GM23338 (cell line): ENCODE measurements at regions not wholly inside any gene's neighbourhood (a gene's known extent, or its start where the extent isn't known, plus 50 kb on each side); places are given as distances from the start of the nearest gene placed in this dataset.

ENCODE experiments used
- ATAC-seq: fragments of 200-7000 bp; cut with Tn5 transposase; 3 replicates; pipeline ENCODE4 v1.9.1; 2020
- DNase-seq: peaks from one replicate; pipeline ENCODE4 v3.0.0-alpha.2; 2015; ENCODE audit warnings: low spot score
- H2AFZ ChIP-seq: fragments of 200-600 bp; sonication (generic); 2 replicates; pipeline ENCODE4 v1.8.0; 2016; ENCODE audit warnings: antibody characterized with exemption, mild to moderate bottlenecking, moderate library complexity
- H3F3A ChIP-seq: fragments of 200-600 bp; sonication (generic); replicated peaks from 2 replicates; pipeline ENCODE4 v1.8.0; 2017; ENCODE audit warnings: antibody characterized with exemption, mixed run types, low read depth
- H3K27ac ChIP-seq: fragments of 200-600 bp; sonication (generic); 2 replicates; pipeline ENCODE4 v1.6.1; 2016; ENCODE audit warnings: low read depth
- H3K27me3 ChIP-seq: fragments of 200-600 bp; sonication (generic); 2 replicates; pipeline ENCODE4 v1.8.0; 2016; ENCODE audit warnings: mild to moderate bottlenecking, mixed run types, moderate library complexity; ENCODE audit not compliant: insufficient read depth
- H3K36me3 ChIP-seq: fragments of 200-600 bp; sonication (generic); 2 replicates; pipeline ENCODE4 v1.8.0; 2016; ENCODE audit warnings: mild to moderate bottlenecking; ENCODE audit not compliant: insufficient read depth
- H3K4me1 ChIP-seq: fragments of 200-600 bp; sonication (generic); 2 replicates; pipeline ENCODE4 v1.8.0; 2016; ENCODE audit warnings: mild to moderate bottlenecking, moderate library complexity; ENCODE audit not compliant: insufficient read depth
- H3K4me2 ChIP-seq: fragments of 200-600 bp; sonication (generic); 2 replicates; pipeline ENCODE4 v1.7.1; 2017; ENCODE audit warnings: mixed run types
- H3K4me3 ChIP-seq: fragments of 200-600 bp; sonication (generic); 2 replicates; pipeline ENCODE4 v1.6.1; 2016; ENCODE audit warnings: mixed run types
- H3K79me2 ChIP-seq: fragments of 200-600 bp; sonication (generic); replicated peaks from 2 replicates; pipeline ENCODE4 v1.8.0; 2017; ENCODE audit warnings: mild to moderate bottlenecking; ENCODE audit not compliant: insufficient read depth
- H3K9me2 ChIP-seq: fragments of 200-600 bp; sonication (generic); 2 replicates; pipeline ENCODE4 v1.8.0; 2017; ENCODE audit not compliant: insufficient read depth
- H4K20me1 ChIP-seq: fragments of 200-600 bp; sonication (generic); replicated peaks from 2 replicates; pipeline ENCODE4 v1.8.0; 2017; ENCODE audit warnings: mild to moderate bottlenecking; ENCODE audit not compliant: insufficient read depth
- H3K27ac Mint-ChIP-seq: 2 replicates; pipeline ENCODE4 v1.8.0; 2020; ENCODE audit warnings: inconsistent platforms, mild to moderate bottlenecking, moderate library complexity, mixed read lengths
- H3K27me3 Mint-ChIP-seq: 3 replicates; pipeline ENCODE4 v1.8.0; 2022; ENCODE audit warnings: low read depth, mild to moderate bottlenecking, moderate library complexity, mixed read lengths, inconsistent platforms; ENCODE audit not compliant: insufficient read depth, poor library complexity
- H3K36me3 Mint-ChIP-seq: 3 replicates; pipeline ENCODE4 v1.8.0; 2021; ENCODE audit warnings: low read depth, mild to moderate bottlenecking, inconsistent platforms, moderate library complexity, mixed read lengths
- H3K4me1 Mint-ChIP-seq: 3 replicates; pipeline ENCODE4 v1.8.0; 2020; ENCODE audit warnings: mild to moderate bottlenecking, inconsistent platforms, mixed read lengths
- H3K4me3 Mint-ChIP-seq: 3 replicates; pipeline ENCODE4 v1.8.0; 2021; ENCODE audit warnings: moderate library complexity, mild to moderate bottlenecking, inconsistent platforms, mixed read lengths
- H3K9me3 Mint-ChIP-seq: 3 replicates; pipeline ENCODE4 v1.8.0; 2020; ENCODE audit warnings: moderate library complexity, mild to moderate bottlenecking, inconsistent platforms, mixed read lengths
- CREB1 ChIP-seq: fragments of 250-450 bp; sonication (Bioruptor Pico); IDR thresholded peaks from 2 replicates; pipeline ENCODE4 v1.5.0; 2020; ENCODE audit warnings: low read depth, mild to moderate bottlenecking, moderate library complexity
- ETS1 ChIP-seq: IDR thresholded peaks from 2 replicates; pipeline ENCODE4 v1.6.1; 2016; ENCODE audit warnings: antibody characterized with exemption
- EZH2 ChIP-seq: fragments of 200-600 bp; sonication (generic); IDR thresholded peaks from one replicate; pipeline ENCODE4 v1.8.0; 2017; ENCODE audit warnings: antibody characterized with exemption, mild to moderate bottlenecking, low read depth; ENCODE audit not compliant: unreplicated experiment
- EZH2phosphoT487 ChIP-seq: fragments of 200-600 bp; sonication (generic); IDR thresholded peaks from one replicate; pipeline ENCODE4 v1.8.1; 2018; ENCODE audit warnings: antibody characterized with exemption; ENCODE audit not compliant: unreplicated experiment
- JUNB ChIP-seq: IDR thresholded peaks from one replicate; pipeline ENCODE4 v1.6.1; 2016; ENCODE audit warnings: antibody characterized with exemption; ENCODE audit not compliant: unreplicated experiment
- NANOG ChIP-seq: IDR thresholded peaks from 2 replicates; pipeline ENCODE4 v1.6.1; 2016; ENCODE audit warnings: antibody characterized with exemption, borderline replicate concordance
- POLR2AphosphoS5 ChIP-seq: IDR thresholded peaks from 2 replicates; pipeline ENCODE4 v1.6.1; 2016; ENCODE audit warnings: antibody characterized with exemption, low read depth
- REST ChIP-seq: IDR thresholded peaks from one replicate; pipeline ENCODE4 v1.6.1; 2018; ENCODE audit warnings: antibody characterized with exemption; ENCODE audit not compliant: unreplicated experiment
- STAT1 ChIP-seq: IDR thresholded peaks from one replicate; pipeline ENCODE4 v1.6.1; 2016; ENCODE audit warnings: antibody characterized with exemption; ENCODE audit not compliant: unreplicated experiment
- ZNF114 ChIP-seq: fragments of 250-450 bp; sonication (Bioruptor Pico); IDR thresholded peaks from 2 replicates; pipeline ENCODE4 v1.5.0; 2020; ENCODE audit warnings: mild to moderate bottlenecking, moderate library complexity
- ZNF331 ChIP-seq: fragments of 250-450 bp; sonication (Bioruptor Pico); IDR thresholded peaks from 2 replicates; pipeline ENCODE4 v1.5.0; 2020; ENCODE audit warnings: low read depth, mild to moderate bottlenecking, moderate library complexity
- TF ChIP-seq, protein P1 (sequence below), 2 experiments: fragments of 200-600 bp in 1 of 2; sonication (generic) in 1 of 2; conservative IDR thresholded peaks; 2 replicates each; pipeline versions ENCODE4 v1.5.1 to v1.6.1; 2016 to 2017; ENCODE audit warnings: antibody characterized with exemption in 2 of 2, low read depth in 2 of 2, mild to moderate bottlenecking in 2 of 2, moderate library complexity in 1 of 2
- TF ChIP-seq, protein P2 (sequence below): fragments of 250-450 bp; sonication (Bioruptor Pico); IDR thresholded peaks from 2 replicates; pipeline ENCODE4 v1.5.0; 2020; ENCODE audit warnings: mild to moderate bottlenecking, moderate library complexity

DNA sequence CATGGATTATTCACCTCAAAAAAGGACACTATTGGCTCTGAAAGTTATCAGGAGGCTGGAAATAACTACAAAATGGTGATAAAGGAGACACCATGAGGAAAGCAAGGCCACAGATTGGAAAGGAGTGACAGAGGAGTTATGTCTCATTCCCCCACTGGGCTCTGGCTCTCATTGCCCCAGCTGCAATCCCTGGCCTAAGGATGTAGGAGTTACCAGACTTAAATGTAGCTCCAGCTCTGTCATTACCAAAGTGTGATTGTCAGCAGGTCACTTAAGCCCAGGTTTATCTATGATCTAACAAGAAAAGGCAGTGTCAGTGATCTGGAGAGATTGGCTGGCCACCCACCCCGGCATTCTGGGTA is 1228.2 kb upstream of the DDX18 start:
- Histone ChIP-seq H3K27me3 (no peaks in the 10 kb centered on the region), H3K4me1 (no peaks in the 10 kb centered on the region), H3K79me2 (no peaks in the 10 kb centered on the region), H4K20me1 (no peaks in the 10 kb centered on the region), H3K9me2 (no peaks in the 10 kb centered on the region), H3K4me3 (no peak overlapping the region), H2AFZ (no peak overlapping the region), H3F3A (no peaks in the 10 kb centered on the region), H3K36me3 (no peaks in the 10 kb centered on the region), H3K4me2 (no peak overlapping the region), H3K27ac (no peak overlapping the region)
- ATAC-seq (no peak), DNase-seq (no peak)
- Mint-ChIP-seq H3K27ac (no peak overlapping the region), H3K9me3 (peaks cover 16% of the 10 kb centered on the region), H3K4me3 (no peak overlapping the region), H3K4me1 (no peaks in the 10 kb centered on the region), H3K36me3 (peaks cover 7% of the 10 kb centered on the region; the same call in 2 of the 3 replicates), H3K27me3 (no peaks in the 10 kb centered on the region)
- TF ChIP-seq CREB1 (CRISPR knock-in tag) (no peak), STAT1 (no peak), REST (no peak), ZNF331 (no peak), EZH2phosphoT487 (no peak), POLR2AphosphoS5 (no peak), ETS1 (no peak), NANOG (no peak), EZH2 (no peak), JUNB (no peak), ZNF114 (CRISPR knock-in tag) (no peak)
- TF ChIP-seq, protein P1, sequence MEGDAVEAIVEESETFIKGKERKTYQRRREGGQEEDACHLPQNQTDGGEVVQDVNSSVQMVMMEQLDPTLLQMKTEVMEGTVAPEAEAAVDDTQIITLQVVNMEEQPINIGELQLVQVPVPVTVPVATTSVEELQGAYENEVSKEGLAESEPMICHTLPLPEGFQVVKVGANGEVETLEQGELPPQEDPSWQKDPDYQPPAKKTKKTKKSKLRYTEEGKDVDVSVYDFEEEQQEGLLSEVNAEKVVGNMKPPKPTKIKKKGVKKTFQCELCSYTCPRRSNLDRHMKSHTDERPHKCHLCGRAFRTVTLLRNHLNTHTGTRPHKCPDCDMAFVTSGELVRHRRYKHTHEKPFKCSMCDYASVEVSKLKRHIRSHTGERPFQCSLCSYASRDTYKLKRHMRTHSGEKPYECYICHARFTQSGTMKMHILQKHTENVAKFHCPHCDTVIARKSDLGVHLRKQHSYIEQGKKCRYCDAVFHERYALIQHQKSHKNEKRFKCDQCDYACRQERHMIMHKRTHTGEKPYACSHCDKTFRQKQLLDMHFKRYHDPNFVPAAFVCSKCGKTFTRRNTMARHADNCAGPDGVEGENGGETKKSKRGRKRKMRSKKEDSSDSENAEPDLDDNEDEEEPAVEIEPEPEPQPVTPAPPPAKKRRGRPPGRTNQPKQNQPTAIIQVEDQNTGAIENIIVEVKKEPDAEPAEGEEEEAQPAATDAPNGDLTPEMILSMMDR (conservative IDR thresholded peaks at IDR 0.05; ENCODE audit: low read depth in 2 of 2) = no peak
- TF ChIP-seq, protein P2, sequence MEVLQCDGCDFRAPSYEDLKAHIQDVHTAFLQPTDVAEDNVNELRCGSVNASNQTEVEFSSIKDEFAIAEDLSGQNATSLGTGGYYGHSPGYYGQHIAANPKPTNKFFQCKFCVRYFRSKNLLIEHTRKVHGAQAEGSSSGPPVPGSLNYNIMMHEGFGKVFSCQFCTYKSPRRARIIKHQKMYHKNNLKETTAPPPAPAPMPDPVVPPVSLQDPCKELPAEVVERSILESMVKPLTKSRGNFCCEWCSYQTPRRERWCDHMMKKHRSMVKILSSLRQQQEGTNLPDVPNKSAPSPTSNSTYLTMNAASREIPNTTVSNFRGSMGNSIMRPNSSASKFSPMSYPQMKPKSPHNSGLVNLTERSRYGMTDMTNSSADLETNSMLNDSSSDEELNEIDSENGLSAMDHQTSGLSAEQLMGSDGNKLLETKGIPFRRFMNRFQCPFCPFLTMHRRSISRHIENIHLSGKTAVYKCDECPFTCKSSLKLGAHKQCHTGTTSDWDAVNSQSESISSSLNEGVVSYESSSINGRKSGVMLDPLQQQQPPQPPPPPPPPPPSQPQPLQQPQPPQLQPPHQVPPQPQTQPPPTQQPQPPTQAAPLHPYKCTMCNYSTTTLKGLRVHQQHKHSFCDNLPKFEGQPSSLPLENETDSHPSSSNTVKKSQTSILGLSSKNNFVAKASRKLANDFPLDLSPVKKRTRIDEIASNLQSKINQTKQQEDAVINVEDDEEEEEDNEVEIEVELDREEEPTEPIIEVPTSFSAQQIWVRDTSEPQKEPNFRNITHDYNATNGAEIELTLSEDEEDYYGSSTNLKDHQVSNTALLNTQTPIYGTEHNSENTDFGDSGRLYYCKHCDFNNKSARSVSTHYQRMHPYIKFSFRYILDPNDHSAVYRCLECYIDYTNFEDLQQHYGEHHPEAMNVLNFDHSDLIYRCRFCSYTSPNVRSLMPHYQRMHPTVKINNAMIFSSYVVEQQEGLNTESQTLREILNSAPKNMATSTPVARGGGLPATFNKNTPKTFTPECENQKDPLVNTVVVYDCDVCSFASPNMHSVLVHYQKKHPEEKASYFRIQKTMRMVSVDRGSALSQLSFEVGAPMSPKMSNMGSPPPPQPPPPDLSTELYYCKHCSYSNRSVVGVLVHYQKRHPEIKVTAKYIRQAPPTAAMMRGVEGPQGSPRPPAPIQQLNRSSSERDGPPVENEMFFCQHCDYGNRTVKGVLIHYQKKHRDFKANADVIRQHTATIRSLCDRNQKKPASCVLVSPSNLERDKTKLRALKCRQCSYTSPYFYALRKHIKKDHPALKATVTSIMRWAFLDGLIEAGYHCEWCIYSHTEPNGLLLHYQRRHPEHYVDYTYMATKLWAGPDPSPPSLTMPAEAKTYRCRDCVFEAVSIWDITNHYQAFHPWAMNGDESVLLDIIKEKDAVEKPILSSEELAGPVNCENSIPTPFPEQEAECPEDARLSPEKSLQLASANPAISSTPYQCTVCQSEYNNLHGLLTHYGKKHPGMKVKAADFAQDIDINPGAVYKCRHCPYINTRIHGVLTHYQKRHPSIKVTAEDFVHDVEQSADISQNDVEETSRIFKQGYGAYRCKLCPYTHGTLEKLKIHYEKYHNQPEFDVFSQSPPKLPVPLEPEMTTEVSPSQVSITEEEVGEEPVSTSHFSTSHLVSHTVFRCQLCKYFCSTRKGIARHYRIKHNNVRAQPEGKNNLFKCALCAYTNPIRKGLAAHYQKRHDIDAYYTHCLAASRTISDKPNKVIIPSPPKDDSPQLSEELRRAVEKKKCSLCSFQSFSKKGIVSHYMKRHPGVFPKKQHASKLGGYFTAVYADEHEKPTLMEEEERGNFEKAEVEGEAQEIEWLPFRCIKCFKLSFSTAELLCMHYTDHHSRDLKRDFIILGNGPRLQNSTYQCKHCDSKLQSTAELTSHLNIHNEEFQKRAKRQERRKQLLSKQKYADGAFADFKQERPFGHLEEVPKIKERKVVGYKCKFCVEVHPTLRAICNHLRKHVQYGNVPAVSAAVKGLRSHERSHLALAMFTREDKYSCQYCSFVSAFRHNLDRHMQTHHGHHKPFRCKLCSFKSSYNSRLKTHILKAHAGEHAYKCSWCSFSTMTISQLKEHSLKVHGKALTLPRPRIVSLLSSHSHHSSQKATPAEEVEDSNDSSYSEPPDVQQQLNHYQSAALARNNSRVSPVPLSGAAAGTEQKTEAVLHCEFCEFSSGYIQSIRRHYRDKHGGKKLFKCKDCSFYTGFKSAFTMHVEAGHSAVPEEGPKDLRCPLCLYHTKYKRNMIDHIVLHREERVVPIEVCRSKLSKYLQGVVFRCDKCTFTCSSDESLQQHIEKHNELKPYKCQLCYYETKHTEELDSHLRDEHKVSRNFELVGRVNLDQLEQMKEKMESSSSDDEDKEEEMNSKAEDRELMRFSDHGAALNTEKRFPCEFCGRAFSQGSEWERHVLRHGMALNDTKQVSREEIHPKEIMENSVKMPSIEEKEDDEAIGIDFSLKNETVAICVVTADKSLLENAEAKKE (CRISPR knock-in tag) = no peak
